ENCODE measurements at regions not wholly inside any gene's neighbourhood (a gene's known extent, or its start where the extent isn't known, plus 50 kb on each side); places are given as distances from the start of the nearest gene placed in this dataset.

DNA sequence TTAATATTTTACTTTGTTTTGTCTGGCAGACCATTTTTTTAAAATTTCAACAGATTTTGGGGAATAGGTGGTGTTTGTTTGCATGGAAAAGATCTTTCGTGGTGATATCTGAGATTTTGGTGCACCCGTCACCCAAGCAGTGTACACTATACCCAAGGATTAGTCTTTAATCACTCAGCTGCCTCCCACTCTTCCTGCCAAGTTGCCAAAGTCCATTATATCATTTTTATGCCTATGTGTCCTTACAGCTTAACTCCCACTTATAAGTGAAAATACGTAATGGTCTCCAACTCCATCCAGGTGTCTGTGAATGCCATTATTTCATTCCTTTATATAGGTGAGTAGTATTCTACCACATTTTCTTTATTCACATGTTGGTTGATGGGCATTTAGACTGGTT, 281.7 kb upstream of the GK2 start:
- no peak for TF ChIP-seq PAX5 (IDR thresholded peaks at IDR 0.05; ENCODE audit: insufficient read depth, low read length, severe bottlenecking)
- TF ChIP-seq POLR2A (IDR thresholded peaks at IDR 0.05; ENCODE audit: low read depth, low read length) = no peak
- TF ChIP-seq POLR2AphosphoS5 (IDR thresholded peaks at IDR 0.05; ENCODE audit: low read depth, low read length) = no peak
- no peak for TF ChIP-seq SPI1 (IDR thresholded peaks at IDR 0.05; ENCODE audit: low read depth, low read length)
- no peak for FAIRE-seq
- no peak for DNase-seq (ENCODE audit: insufficient read length, low spot score)

DNA sequence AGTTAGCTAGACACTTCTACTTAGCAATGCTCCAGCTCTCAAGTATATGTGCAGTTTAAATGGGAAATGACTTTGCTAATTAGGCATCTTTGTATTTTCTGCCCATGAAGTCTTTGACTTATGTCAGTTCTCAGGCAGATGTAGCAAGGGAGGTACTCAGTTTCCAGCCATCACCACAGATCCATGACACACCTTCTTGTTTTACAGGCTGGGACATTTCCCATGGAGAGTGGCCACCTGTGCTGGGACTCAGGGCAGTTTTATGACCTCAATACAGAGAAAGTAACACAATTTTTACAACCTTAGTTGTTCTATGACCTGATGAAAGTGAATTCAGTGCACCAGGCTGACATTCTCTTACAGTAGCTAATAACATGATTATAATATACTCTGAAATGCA, 280.7 kb upstream of the GK2 start:
- no peak for FAIRE-seq
- no peak for DNase-seq (ENCODE audit: insufficient read length, low spot score)
- TF ChIP-seq TAF1 (IDR thresholded peaks at IDR 0.05; ENCODE audit: low read depth, low read length) (no peak), POU2F2 (IDR thresholded peaks at IDR 0.05; ENCODE audit: low read depth, low read length) (no peak), SPI1 (IDR thresholded peaks at IDR 0.05; ENCODE audit: low read depth, low read length) (no peak), PAX5 (IDR thresholded peaks at IDR 0.05; ENCODE audit: insufficient read depth, low read length, severe bottlenecking) (no peak), POLR2AphosphoS5 (IDR thresholded peaks at IDR 0.05; ENCODE audit: low read depth, low read length) (no peak), POLR2A (IDR thresholded peaks at IDR 0.05; ENCODE audit: low read depth, low read length) (no peak)

DNA sequence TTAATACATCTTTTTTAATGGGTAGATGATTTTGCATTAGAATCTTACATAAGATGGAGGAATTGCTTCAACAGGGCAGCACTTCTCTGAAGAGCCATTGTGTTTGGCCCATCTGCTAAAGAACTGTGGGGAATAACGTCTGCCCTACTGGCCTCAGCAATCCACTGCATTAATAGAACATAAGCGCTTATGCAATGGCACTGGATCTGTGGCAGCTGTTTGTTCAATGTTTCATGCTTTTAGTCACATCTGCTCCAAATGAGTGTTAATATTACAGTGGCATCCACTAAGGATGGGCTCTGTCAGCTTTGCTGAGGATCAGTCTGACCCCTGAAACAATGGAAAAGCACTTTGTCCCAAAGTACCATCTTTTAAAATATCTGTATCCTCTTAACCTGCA, 279.0 kb upstream of the GK2 start:
- FAIRE-seq (no peak), DNase-seq (ENCODE audit: insufficient read length, low spot score) (no peak)
- no peak for TF ChIP-seq POLR2A (IDR thresholded peaks at IDR 0.05; ENCODE audit: low read depth, low read length)
- no peak for TF ChIP-seq TAF1 (IDR thresholded peaks at IDR 0.05; ENCODE audit: low read depth, low read length)
- TF ChIP-seq PAX5 (IDR thresholded peaks at IDR 0.05; ENCODE audit: insufficient read depth, low read length, severe bottlenecking) = no peak
- TF ChIP-seq POLR2AphosphoS5 (IDR thresholded peaks at IDR 0.05; ENCODE audit: low read depth, low read length) = no peak
- no peak for TF ChIP-seq SPI1 (IDR thresholded peaks at IDR 0.05; ENCODE audit: low read depth, low read length)
- TF ChIP-seq POU2F2 (IDR thresholded peaks at IDR 0.05; ENCODE audit: low read depth, low read length) = no peak

DNA sequence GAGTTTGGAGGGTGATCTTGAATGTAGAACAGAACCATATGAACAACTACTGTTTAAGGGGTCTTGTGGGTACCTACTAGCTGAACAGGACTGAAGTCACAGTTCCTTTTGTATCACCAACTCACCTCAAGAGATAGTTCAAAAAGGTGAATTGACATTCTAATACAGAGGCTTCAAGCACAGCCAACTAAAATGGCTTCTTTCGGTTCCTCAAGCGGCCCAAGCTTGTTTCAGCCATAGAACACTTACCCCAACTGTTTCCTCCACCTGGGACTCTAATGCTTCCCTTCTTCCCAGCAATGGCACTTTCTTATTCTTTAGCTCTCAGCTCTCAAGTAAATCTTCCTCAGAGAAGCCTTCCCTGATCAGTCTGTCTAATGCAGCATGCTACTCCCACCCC, 277.5 kb upstream of the GK2 start:
- no peak for FAIRE-seq
- DNase-seq (ENCODE audit: insufficient read length, low spot score) = no peak
- no peak for TF ChIP-seq TAF1 (IDR thresholded peaks at IDR 0.05; ENCODE audit: low read depth, low read length)
- no peak for TF ChIP-seq POU2F2 (IDR thresholded peaks at IDR 0.05; ENCODE audit: low read depth, low read length)
- no peak for TF ChIP-seq PAX5 (IDR thresholded peaks at IDR 0.05; ENCODE audit: insufficient read depth, low read length, severe bottlenecking)
- TF ChIP-seq SPI1 (IDR thresholded peaks at IDR 0.05; ENCODE audit: low read depth, low read length) = no peak
- no peak for TF ChIP-seq POLR2A (IDR thresholded peaks at IDR 0.05; ENCODE audit: low read depth, low read length)

DNA sequence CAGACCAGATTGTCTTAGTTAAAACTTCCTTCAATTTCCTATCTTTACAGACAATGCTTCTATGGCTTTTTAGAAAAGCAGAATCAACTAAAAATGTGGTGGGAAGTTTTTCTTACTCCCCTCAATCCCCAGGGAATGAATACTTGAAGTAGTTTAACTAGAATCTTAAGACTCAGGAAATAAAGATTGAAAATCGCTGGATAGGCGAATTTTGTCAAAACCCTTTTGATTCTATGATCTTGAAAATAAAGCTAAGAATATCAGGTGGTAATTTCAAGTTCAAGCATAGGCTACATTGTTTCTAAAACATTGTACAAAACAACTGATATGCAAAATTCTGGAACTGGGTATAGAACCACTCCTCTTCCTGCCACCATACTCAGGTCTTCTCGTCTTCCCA, 276.5 kb upstream of the GK2 start:
- DNase-seq (ENCODE audit: insufficient read length, low spot score) (no peak), FAIRE-seq (no peak)
- no peak for TF ChIP-seq SPI1 (IDR thresholded peaks at IDR 0.05; ENCODE audit: low read depth, low read length)
- TF ChIP-seq PAX5 (IDR thresholded peaks at IDR 0.05; ENCODE audit: insufficient read depth, low read length, severe bottlenecking) = no peak
- no peak for TF ChIP-seq POLR2A (IDR thresholded peaks at IDR 0.05; ENCODE audit: low read depth, low read length)
- TF ChIP-seq POLR2AphosphoS5 (IDR thresholded peaks at IDR 0.05; ENCODE audit: low read depth, low read length) = no peak
- TF ChIP-seq TAF1 (IDR thresholded peaks at IDR 0.05; ENCODE audit: low read depth, low read length) = no peak
- TF ChIP-seq POU2F2 (IDR thresholded peaks at IDR 0.05; ENCODE audit: low read depth, low read length) = no peak

DNA sequence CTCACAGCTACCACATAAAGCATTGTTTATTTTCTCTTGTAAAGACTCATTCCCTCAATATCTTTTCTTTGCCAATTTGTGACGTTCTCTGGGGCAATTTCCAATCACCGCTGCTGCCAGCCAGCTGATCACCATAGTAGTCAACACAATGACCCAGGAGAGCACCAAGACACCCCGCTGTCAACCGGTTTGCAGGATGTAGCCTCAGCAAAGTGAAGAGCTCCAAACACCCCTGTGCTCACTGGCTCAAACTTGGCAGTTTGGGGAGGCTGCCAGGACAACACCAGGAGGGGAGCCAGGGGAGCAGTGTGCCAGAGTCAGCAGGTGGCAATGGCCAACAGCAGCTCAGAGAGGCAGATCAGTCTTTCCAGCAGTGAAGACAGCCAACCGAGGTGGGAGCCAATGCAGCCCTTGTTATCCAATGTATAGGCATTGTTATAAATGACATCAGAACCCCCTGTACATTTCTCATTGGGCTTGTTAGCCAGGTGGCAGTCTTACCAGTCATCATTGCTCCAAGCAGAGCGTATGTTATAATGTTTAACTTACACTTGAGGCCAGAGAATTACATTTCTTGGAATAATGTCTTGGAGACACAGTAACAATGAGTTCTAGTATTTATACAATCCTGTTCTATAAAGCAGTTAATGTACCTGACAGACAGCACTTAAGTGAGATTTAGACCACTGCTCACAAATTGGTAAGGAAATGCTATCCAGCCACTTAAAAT, 274.9 kb upstream of the GK2 start:
- FAIRE-seq = no peak

DNA sequence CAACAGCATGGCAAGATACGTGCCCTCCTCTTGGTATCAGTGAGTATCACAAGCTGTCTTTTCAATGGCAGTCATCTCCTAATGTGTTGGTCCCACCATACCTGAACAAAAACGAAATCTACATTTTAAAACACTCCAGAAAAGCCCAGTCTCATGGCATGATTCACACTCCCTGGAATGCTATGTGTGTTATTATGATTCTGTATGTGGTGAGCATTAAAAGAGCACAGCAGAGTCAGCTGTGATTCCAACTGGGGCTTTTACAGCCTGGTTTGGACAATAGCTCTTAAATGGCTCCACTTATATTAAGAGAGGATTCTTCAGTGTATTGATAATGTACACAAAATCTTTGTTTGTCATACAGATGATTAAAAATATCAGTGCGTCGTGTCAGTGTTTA, 274.1 kb upstream of the GK2 start:
- TF ChIP-seq POLR2AphosphoS5 (IDR thresholded peaks at IDR 0.05; ENCODE audit: low read depth, low read length) = no peak
- TF ChIP-seq POLR2A (IDR thresholded peaks at IDR 0.05; ENCODE audit: low read depth, low read length) = no peak
- TF ChIP-seq PAX5 (IDR thresholded peaks at IDR 0.05; ENCODE audit: insufficient read depth, low read length, severe bottlenecking) = no peak
- no peak for TF ChIP-seq POU2F2 (IDR thresholded peaks at IDR 0.05; ENCODE audit: low read depth, low read length)
- no peak for TF ChIP-seq TAF1 (IDR thresholded peaks at IDR 0.05; ENCODE audit: low read depth, low read length)
- no peak for TF ChIP-seq SPI1 (IDR thresholded peaks at IDR 0.05; ENCODE audit: low read depth, low read length)
- DNase-seq (ENCODE audit: insufficient read length, low spot score) = no peak
- no peak for FAIRE-seq

More for the DNA sequence above, 274.9 kb upstream of the GK2 start:
- TF ChIP-seq SPI1 (IDR thresholded peaks at IDR 0.05; ENCODE audit: low read depth, low read length) (no peak), PAX5 (IDR thresholded peaks at IDR 0.05; ENCODE audit: insufficient read depth, low read length, severe bottlenecking) (no peak), TAF1 (IDR thresholded peaks at IDR 0.05; ENCODE audit: low read depth, low read length) (no peak), POLR2A (IDR thresholded peaks at IDR 0.05; ENCODE audit: low read depth, low read length) (no peak), POU2F2 (IDR thresholded peaks at IDR 0.05; ENCODE audit: low read depth, low read length) (no peak), POLR2AphosphoS5 (IDR thresholded peaks at IDR 0.05; ENCODE audit: low read depth, low read length) (no peak)
- no peak for DNase-seq (ENCODE audit: insufficient read length, low spot score)

DNA sequence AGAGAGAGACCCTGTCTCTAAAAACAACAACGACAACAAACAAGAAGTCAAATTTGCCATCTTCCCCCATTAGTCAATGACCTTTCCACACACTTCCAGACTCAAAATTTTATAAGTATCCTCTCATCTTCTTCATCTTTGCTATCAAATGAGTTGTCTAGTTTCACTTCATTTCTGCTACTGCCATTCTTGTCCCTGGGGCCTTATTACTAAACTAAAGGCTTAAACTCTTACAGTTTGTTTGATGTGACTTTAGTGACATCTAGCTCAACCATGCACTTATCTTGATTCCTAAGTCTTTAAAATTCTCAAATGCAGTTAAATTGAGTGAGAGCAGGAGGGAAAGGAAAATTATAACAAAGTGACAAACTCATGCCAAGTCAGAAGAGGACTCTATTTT, 271.8 kb upstream of the GK2 start:
- DNase-seq (ENCODE audit: insufficient read length, low spot score) (no peak), FAIRE-seq (no peak)
- TF ChIP-seq PAX5 (IDR thresholded peaks at IDR 0.05; ENCODE audit: insufficient read depth, low read length, severe bottlenecking) (no peak), SPI1 (IDR thresholded peaks at IDR 0.05; ENCODE audit: low read depth, low read length) (no peak), POU2F2 (IDR thresholded peaks at IDR 0.05; ENCODE audit: low read depth, low read length) (no peak), POLR2A (IDR thresholded peaks at IDR 0.05; ENCODE audit: low read depth, low read length) (no peak), POLR2AphosphoS5 (IDR thresholded peaks at IDR 0.05; ENCODE audit: low read depth, low read length) (no peak), TAF1 (IDR thresholded peaks at IDR 0.05; ENCODE audit: low read depth, low read length) (no peak)

DNA sequence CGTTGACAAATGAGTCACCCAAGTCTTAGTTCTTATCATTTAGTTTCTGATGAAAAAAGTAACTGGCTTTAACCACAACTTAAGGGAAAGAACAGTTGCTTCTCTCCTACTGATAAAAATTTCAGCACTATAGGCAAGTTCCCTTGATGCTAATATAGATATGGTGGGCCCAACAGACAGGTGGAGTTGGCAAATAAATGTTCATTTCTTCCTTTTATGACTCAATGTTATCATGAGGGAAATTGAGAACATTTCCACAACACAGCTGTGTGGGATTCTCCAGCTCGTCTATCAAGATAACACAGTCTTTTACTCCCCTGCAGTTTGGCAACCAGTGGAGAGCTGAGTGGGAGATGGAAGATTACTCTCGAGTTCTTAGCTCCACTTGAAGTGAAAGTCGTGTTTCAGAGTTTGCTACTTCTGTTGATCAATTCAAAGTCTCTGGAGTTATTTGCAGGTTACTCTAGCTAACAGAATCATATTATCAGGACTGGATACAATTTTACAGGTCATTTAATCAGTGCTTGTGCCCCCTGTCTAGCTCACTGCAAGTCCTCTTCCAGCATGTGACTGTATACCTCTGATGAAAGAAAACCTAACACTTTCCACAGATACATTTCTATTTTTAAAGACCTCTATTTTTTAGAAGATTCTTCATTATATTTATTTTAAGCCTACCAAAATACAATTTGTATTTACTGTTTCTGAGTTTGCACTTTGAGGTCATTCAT, 270.6 kb upstream of the GK2 start:
- FAIRE-seq (no peak), DNase-seq (ENCODE audit: insufficient read length, low spot score) (no peak)
- TF ChIP-seq TAF1 (IDR thresholded peaks at IDR 0.05; ENCODE audit: low read depth, low read length) = no peak
- TF ChIP-seq PAX5 (IDR thresholded peaks at IDR 0.05; ENCODE audit: insufficient read depth, low read length, severe bottlenecking) = no peak
- TF ChIP-seq POU2F2 (IDR thresholded peaks at IDR 0.05; ENCODE audit: low read depth, low read length) = no peak
- no peak for TF ChIP-seq POLR2A (IDR thresholded peaks at IDR 0.05; ENCODE audit: low read depth, low read length)
- no peak for TF ChIP-seq SPI1 (IDR thresholded peaks at IDR 0.05; ENCODE audit: low read depth, low read length)
- no peak for TF ChIP-seq POLR2AphosphoS5 (IDR thresholded peaks at IDR 0.05; ENCODE audit: low read depth, low read length)
